A549 (cell line): ENCODE measurements at regions not wholly inside any gene's neighbourhood (a gene's known extent, or its start where the extent isn't known, plus 50 kb on each side); places are given as distances from the start of the nearest gene placed in this dataset.

Source experiments
- CHD4 ChIP-seq: fragments of 200-600 bp; sonication (generic); IDR thresholded peaks from 2 replicates; pipeline ENCODE4 v1.6.1; 2016; ENCODE audit warnings: antibody characterized with exemption, mild to moderate bottlenecking, borderline replicate concordance
- FOSL2 ChIP-seq, 2 experiments: fragments of 450-650 bp in 1 of 2; fragments of >200 bp in 1 of 2; sonication (Bioruptor Twin) in 1 of 2; formaldehyde crosslinking; IDR thresholded peaks; 2 replicates each; pipeline versions ENCODE4 v1.5.0 to v1.6.1; 2016 to 2020; ENCODE audit warnings: mild to moderate bottlenecking in 1 of 2, moderate library complexity in 1 of 2
- MYC ChIP-seq: IDR thresholded peaks from 2 replicates; pipeline ENCODE4 v1.6.1; 2012; ENCODE audit warnings: mild to moderate bottlenecking, inconsistent platforms, low read length, improper control_type of control experiment, borderline replicate concordance
- RAD21 ChIP-seq, 2 experiments: fragments of >200 bp in 1 of 2; sonication (Bioruptor Twin) in 1 of 2; formaldehyde crosslinking in 1 of 2; IDR thresholded peaks in 1 of 2; conservative IDR thresholded peaks in 1 of 2; 2 replicates in 1 of 2; 3 replicates in 1 of 2; pipeline ENCODE4 v1.6.1; 2012 to 2018; ENCODE audit warnings: inconsistent platforms in 1 of 2
- SREBF2 ChIP-seq: fragments of 450-650 bp; IDR thresholded peaks from 2 replicates; pipeline ENCODE4 v1.6.1; 2014; ENCODE audit warnings: mild to moderate bottlenecking, moderate library complexity
- TF ChIP-seq, protein P1 (sequence below): fragments of >200 bp; sonication (Bioruptor Twin); formaldehyde crosslinking; IDR thresholded peaks from 3 replicates; pipeline ENCODE4 v1.5.1; 2016
- TF ChIP-seq, protein P2 (sequence below): fragments of 200-600 bp; sonication (generic); IDR thresholded peaks from 2 replicates; pipeline ENCODE4 v1.6.1; 2016; ENCODE audit warnings: antibody characterized with exemption, mild to moderate bottlenecking, moderate library complexity

DNA sequence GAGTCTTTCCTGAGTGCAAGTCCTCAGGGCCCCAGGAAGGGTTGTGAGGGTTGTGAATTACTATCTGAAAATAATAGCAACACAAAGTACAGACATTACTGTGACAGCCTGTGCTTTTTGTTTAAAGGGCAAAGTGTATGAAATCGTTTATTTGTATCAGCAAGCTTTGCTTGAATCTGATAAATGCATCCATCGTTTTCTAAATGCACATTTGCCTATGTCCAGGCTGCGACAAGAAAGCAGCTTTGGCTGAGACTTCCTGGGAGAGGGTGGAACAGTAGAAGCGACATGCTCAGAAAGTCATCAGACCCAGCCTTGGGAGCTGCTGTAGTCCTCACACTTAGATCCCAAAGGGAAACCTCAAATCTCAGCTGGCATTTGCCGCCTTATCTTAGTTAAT is 524.2 kb upstream of the SALL3 start:
- TF ChIP-seq CHD4 (no peak), SREBF2 (no peak), RAD21 (conservative IDR thresholded peaks at IDR 0.05 in 1 of 2, IDR thresholded peaks at IDR 0.05 in 1 of 2) (no peak), MYC (no peak), FOSL2 (IDR thresholded peaks at IDR 0.05) (no peak), FOSL2 (CRISPR knock-in tag; IDR thresholded peaks at IDR 0.05) (no peak)
- TF ChIP-seq, protein P1, sequence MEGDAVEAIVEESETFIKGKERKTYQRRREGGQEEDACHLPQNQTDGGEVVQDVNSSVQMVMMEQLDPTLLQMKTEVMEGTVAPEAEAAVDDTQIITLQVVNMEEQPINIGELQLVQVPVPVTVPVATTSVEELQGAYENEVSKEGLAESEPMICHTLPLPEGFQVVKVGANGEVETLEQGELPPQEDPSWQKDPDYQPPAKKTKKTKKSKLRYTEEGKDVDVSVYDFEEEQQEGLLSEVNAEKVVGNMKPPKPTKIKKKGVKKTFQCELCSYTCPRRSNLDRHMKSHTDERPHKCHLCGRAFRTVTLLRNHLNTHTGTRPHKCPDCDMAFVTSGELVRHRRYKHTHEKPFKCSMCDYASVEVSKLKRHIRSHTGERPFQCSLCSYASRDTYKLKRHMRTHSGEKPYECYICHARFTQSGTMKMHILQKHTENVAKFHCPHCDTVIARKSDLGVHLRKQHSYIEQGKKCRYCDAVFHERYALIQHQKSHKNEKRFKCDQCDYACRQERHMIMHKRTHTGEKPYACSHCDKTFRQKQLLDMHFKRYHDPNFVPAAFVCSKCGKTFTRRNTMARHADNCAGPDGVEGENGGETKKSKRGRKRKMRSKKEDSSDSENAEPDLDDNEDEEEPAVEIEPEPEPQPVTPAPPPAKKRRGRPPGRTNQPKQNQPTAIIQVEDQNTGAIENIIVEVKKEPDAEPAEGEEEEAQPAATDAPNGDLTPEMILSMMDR: no peak
- TF ChIP-seq, protein P2, sequence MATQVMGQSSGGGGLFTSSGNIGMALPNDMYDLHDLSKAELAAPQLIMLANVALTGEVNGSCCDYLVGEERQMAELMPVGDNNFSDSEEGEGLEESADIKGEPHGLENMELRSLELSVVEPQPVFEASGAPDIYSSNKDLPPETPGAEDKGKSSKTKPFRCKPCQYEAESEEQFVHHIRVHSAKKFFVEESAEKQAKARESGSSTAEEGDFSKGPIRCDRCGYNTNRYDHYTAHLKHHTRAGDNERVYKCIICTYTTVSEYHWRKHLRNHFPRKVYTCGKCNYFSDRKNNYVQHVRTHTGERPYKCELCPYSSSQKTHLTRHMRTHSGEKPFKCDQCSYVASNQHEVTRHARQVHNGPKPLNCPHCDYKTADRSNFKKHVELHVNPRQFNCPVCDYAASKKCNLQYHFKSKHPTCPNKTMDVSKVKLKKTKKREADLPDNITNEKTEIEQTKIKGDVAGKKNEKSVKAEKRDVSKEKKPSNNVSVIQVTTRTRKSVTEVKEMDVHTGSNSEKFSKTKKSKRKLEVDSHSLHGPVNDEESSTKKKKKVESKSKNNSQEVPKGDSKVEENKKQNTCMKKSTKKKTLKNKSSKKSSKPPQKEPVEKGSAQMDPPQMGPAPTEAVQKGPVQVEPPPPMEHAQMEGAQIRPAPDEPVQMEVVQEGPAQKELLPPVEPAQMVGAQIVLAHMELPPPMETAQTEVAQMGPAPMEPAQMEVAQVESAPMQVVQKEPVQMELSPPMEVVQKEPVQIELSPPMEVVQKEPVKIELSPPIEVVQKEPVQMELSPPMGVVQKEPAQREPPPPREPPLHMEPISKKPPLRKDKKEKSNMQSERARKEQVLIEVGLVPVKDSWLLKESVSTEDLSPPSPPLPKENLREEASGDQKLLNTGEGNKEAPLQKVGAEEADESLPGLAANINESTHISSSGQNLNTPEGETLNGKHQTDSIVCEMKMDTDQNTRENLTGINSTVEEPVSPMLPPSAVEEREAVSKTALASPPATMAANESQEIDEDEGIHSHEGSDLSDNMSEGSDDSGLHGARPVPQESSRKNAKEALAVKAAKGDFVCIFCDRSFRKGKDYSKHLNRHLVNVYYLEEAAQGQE: no peak
